ENCODE measurements at regions not wholly inside any gene's neighbourhood (a gene's known extent, or its start where the extent isn't known, plus 50 kb on each side); places are given as distances from the start of the nearest gene placed in this dataset.

DNA sequence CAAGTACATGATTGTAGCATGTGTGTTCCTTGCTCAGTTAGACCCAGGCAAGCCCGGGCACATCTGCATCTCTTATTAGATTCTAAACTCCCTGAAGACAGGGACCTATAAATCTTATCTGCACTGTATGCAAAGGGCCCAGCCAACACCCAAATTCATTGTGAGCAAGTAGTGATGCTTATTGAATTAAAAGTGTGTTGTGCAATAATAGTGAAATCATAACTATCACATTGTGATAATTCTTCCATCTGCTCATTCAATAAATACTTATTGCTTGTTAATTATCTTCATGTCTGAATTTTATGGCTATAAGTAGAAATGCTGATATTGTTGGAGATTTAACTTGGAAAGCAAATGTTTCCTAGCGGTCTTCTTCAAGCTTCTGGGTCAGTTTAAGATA lies 387.5 kb downstream of the SLC4A3 start:
- TF ChIP-seq, protein P1, sequence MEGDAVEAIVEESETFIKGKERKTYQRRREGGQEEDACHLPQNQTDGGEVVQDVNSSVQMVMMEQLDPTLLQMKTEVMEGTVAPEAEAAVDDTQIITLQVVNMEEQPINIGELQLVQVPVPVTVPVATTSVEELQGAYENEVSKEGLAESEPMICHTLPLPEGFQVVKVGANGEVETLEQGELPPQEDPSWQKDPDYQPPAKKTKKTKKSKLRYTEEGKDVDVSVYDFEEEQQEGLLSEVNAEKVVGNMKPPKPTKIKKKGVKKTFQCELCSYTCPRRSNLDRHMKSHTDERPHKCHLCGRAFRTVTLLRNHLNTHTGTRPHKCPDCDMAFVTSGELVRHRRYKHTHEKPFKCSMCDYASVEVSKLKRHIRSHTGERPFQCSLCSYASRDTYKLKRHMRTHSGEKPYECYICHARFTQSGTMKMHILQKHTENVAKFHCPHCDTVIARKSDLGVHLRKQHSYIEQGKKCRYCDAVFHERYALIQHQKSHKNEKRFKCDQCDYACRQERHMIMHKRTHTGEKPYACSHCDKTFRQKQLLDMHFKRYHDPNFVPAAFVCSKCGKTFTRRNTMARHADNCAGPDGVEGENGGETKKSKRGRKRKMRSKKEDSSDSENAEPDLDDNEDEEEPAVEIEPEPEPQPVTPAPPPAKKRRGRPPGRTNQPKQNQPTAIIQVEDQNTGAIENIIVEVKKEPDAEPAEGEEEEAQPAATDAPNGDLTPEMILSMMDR (IDR thresholded peaks at IDR 0.05) = no peak
- TF ChIP-seq POLR2A (IDR thresholded peaks at IDR 0.05) = no peak
